ENCODE measurements at regions not wholly inside any gene's neighbourhood (a gene's known extent, or its start where the extent isn't known, plus 50 kb on each side); places are given as distances from the start of the nearest gene placed in this dataset.

GRCh38 chr2:236673823-236674185, 104.2 kb downstream of the ACKR3 start:
- Histone ChIP-seq H3K4me1 (ENCODE audit: control insufficient read depth, insufficient read depth, low read length) (no peaks in the 10 kb centered on the region), H3K27ac (ENCODE audit: low read length) (no peak overlapping the region), H3K4me3 (ENCODE audit: low read length) (no peak overlapping the region), H3K27me3 (ENCODE audit: control insufficient read depth, insufficient read depth, low read length) (no peaks in the 10 kb centered on the region), H3K36me3 (ENCODE audit: control insufficient read depth, insufficient read depth, low read length) (no peaks in the 10 kb centered on the region), H3K9me3 (ENCODE audit: control insufficient read depth, low read depth, low read length) (no peaks in the 10 kb centered on the region)
- no CpG with 5 or more reads among the region's 4 CpGs for WGBS (ENCODE audit: insufficient coverage, low lambda C conversion rate)
- DNase-seq, result no peak

- Histone ChIP-seq H3K4me1 (ENCODE audit: control insufficient read depth, insufficient read depth, low read length) (no peaks in the 10 kb centered on the region), H3K4me3 (ENCODE audit: low read length) (no peak overlapping the region), H3K9me3 (ENCODE audit: control insufficient read depth, low read depth, low read length) (no peaks in the 10 kb centered on the region), H3K36me3 (ENCODE audit: control insufficient read depth, insufficient read depth, low read length) (no peaks in the 10 kb centered on the region), H3K27ac (ENCODE audit: low read length) (no peak overlapping the region), H3K27me3 (ENCODE audit: control insufficient read depth, insufficient read depth, low read length) (no peaks in the 10 kb centered on the region)
- no CpG with 5 or more reads among the region's 7 CpGs for WGBS (ENCODE audit: insufficient coverage, low lambda C conversion rate)
- no peak for DNase-seq
These were observed 104.6 kb downstream of the ACKR3 start for GRCh38 chr2:236674238-236674637.

- Histone ChIP-seq H3K27ac (ENCODE audit: low read length) (no peak overlapping the region), H3K4me1 (ENCODE audit: control insufficient read depth, insufficient read depth, low read length) (no peaks in the 10 kb centered on the region), H3K27me3 (ENCODE audit: control insufficient read depth, insufficient read depth, low read length) (no peaks in the 10 kb centered on the region), H3K4me3 (ENCODE audit: low read length) (no peak overlapping the region), H3K36me3 (ENCODE audit: control insufficient read depth, insufficient read depth, low read length) (no peaks in the 10 kb centered on the region), H3K9me3 (ENCODE audit: control insufficient read depth, low read depth, low read length) (no peaks in the 10 kb centered on the region)
- WGBS (ENCODE audit: insufficient coverage, low lambda C conversion rate), result 83% methylated on average over 1 of the region's 7 CpGs
- no peak for DNase-seq
These were observed 105.0 kb downstream of the ACKR3 start for GRCh38 chr2:236674646-236675045.

GRCh38 chr2:236675051-236675450, 105.4 kb downstream of the ACKR3 start:
- no peak for DNase-seq
- Histone ChIP-seq H3K4me3 (ENCODE audit: low read length) (no peak overlapping the region), H3K27me3 (ENCODE audit: control insufficient read depth, insufficient read depth, low read length) (no peaks in the 10 kb centered on the region), H3K36me3 (ENCODE audit: control insufficient read depth, insufficient read depth, low read length) (no peaks in the 10 kb centered on the region), H3K9me3 (ENCODE audit: control insufficient read depth, low read depth, low read length) (no peaks in the 10 kb centered on the region), H3K4me1 (ENCODE audit: control insufficient read depth, insufficient read depth, low read length) (no peaks in the 10 kb centered on the region), H3K27ac (ENCODE audit: low read length) (no peak overlapping the region)
- 80% methylated on average over 1 of the region's 4 CpGs for WGBS (ENCODE audit: insufficient coverage, low lambda C conversion rate)

- Histone ChIP-seq H3K27ac (ENCODE audit: low read length) (no peak overlapping the region), H3K4me3 (ENCODE audit: low read length) (no peak overlapping the region), H3K27me3 (ENCODE audit: control insufficient read depth, insufficient read depth, low read length) (no peaks in the 10 kb centered on the region), H3K36me3 (ENCODE audit: control insufficient read depth, insufficient read depth, low read length) (no peaks in the 10 kb centered on the region), H3K9me3 (ENCODE audit: control insufficient read depth, low read depth, low read length) (no peaks in the 10 kb centered on the region), H3K4me1 (ENCODE audit: control insufficient read depth, insufficient read depth, low read length) (no peaks in the 10 kb centered on the region)
- no peak for DNase-seq
These were observed 105.9 kb downstream of the ACKR3 start for GRCh38 chr2:236675526-236675925.

- H3K27ac ChIP-seq (ENCODE audit: low read length), result no peak overlapping the region
- H3K4me1 ChIP-seq (ENCODE audit: control insufficient read depth, insufficient read depth, low read length), result no peaks in the 10 kb centered on the region
- no peak for DNase-seq
- no peak overlapping the region for H3K4me3 ChIP-seq (ENCODE audit: low read length)
- WGBS (ENCODE audit: insufficient coverage, low lambda C conversion rate), result 83% methylated on average over 1 of the region's 2 CpGs
- H3K9me3 ChIP-seq (ENCODE audit: control insufficient read depth, low read depth, low read length), result no peaks in the 10 kb centered on the region
- no peaks in the 10 kb centered on the region for H3K27me3 ChIP-seq (ENCODE audit: control insufficient read depth, insufficient read depth, low read length)
- no peaks in the 10 kb centered on the region for H3K36me3 ChIP-seq (ENCODE audit: control insufficient read depth, insufficient read depth, low read length)
These were observed 106.7 kb downstream of the ACKR3 start for GRCh38 chr2:236676136-236676873.

- H3K27ac ChIP-seq (ENCODE audit: low read length), result no peak overlapping the region
- no peaks in the 10 kb centered on the region for H3K4me1 ChIP-seq (ENCODE audit: control insufficient read depth, insufficient read depth, low read length)
- WGBS (ENCODE audit: insufficient coverage, low lambda C conversion rate), result no CpG with 5 or more reads among the region's 8 CpGs
- no peaks in the 10 kb centered on the region for H3K36me3 ChIP-seq (ENCODE audit: control insufficient read depth, insufficient read depth, low read length)
- DNase-seq, result no peak
- no peaks in the 10 kb centered on the region for H3K27me3 ChIP-seq (ENCODE audit: control insufficient read depth, insufficient read depth, low read length)
- no peaks in the 10 kb centered on the region for H3K9me3 ChIP-seq (ENCODE audit: control insufficient read depth, low read depth, low read length)
- no peak overlapping the region for H3K4me3 ChIP-seq (ENCODE audit: low read length)
These were observed 107.7 kb downstream of the ACKR3 start for GRCh38 chr2:236677368-236677767.

GRCh38 chr2:236678307-236678975, 108.8 kb downstream of the ACKR3 start:
- no peak for DNase-seq
- no peaks in the 10 kb centered on the region for H3K4me1 ChIP-seq (ENCODE audit: control insufficient read depth, insufficient read depth, low read length)
- no peak overlapping the region for H3K4me3 ChIP-seq (ENCODE audit: low read length)
- no peak overlapping the region for H3K27ac ChIP-seq (ENCODE audit: low read length)
- H3K36me3 ChIP-seq (ENCODE audit: control insufficient read depth, insufficient read depth, low read length), result no peaks in the 10 kb centered on the region
- H3K9me3 ChIP-seq (ENCODE audit: control insufficient read depth, low read depth, low read length), result no peaks in the 10 kb centered on the region
- no peaks in the 10 kb centered on the region for H3K27me3 ChIP-seq (ENCODE audit: control insufficient read depth, insufficient read depth, low read length)
- no CpG with 5 or more reads among the region's 15 CpGs for WGBS (ENCODE audit: insufficient coverage, low lambda C conversion rate)

GRCh38 chr2:236679884-236680860, 110.5 kb downstream of the ACKR3 start:
- H3K27me3 ChIP-seq (ENCODE audit: control insufficient read depth, insufficient read depth, low read length), result no peaks in the 10 kb centered on the region
- WGBS (ENCODE audit: insufficient coverage, low lambda C conversion rate), result 80% methylated on average over 3 of the region's 10 CpGs
- H3K9me3 ChIP-seq (ENCODE audit: control insufficient read depth, low read depth, low read length), result no peaks in the 10 kb centered on the region
- no peak overlapping the region for H3K27ac ChIP-seq (ENCODE audit: low read length)
- no peaks in the 10 kb centered on the region for H3K36me3 ChIP-seq (ENCODE audit: control insufficient read depth, insufficient read depth, low read length)
- H3K4me1 ChIP-seq (ENCODE audit: control insufficient read depth, insufficient read depth, low read length), result no peaks in the 10 kb centered on the region
- DNase-seq, result no peak
- H3K4me3 ChIP-seq (ENCODE audit: low read length), result no peak overlapping the region

GRCh38 chr2:236682651-236683422, 113.2 kb downstream of the ACKR3 start:
- H3K9me3 ChIP-seq (ENCODE audit: control insufficient read depth, low read depth, low read length), result no peaks in the 10 kb centered on the region
- WGBS (ENCODE audit: insufficient coverage, low lambda C conversion rate), result no CpG with 5 or more reads among the region's 12 CpGs
- no peaks in the 10 kb centered on the region for H3K4me1 ChIP-seq (ENCODE audit: control insufficient read depth, insufficient read depth, low read length)
- H3K27me3 ChIP-seq (ENCODE audit: control insufficient read depth, insufficient read depth, low read length), result no peaks in the 10 kb centered on the region
- H3K36me3 ChIP-seq (ENCODE audit: control insufficient read depth, insufficient read depth, low read length), result no peaks in the 10 kb centered on the region
- no peak overlapping the region for H3K27ac ChIP-seq (ENCODE audit: low read length)
- no peak for DNase-seq
- no peak overlapping the region for H3K4me3 ChIP-seq (ENCODE audit: low read length)
